NCI-H748 (cell line): ENCODE measurements at regions not wholly inside any gene's neighbourhood (a gene's known extent, or its start where the extent isn't known, plus 50 kb on each side); places are given as distances from the start of the nearest gene placed in this dataset.
A peak's percentile ranks its signal among the peaks of the same experiment; 100 is the strongest.
"Not testable (repeated sequence)": the region's sequence is repeated elsewhere in the genome, so short reads cannot be mapped to it uniquely, and the experiment has no call there.

ENCODE experiments used
- DNase-seq: peaks from one replicate; lab custom pipeline; 2025; ENCODE audit not compliant: unreplicated experiment; lab: John Stamatoyannopoulos, UW

DNA sequence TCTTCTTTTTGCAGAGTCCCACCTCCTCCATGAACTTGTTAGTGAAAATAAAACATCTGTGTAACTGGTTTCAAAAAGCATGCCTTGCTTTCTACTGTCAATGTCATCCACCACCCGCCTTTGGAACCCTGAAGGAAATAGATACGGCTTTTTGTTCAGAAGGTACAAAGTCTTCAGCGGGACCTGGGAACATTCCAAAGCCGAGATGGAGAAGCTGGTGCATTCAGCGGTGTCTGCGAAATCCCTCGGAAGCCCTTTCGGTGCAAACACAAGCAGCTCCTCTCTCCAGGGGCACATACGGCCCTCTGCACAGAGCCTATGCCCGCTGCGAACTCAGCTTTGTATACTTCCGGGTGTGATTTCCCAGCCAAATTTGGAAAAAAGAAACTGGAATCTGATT is 555.8 kb upstream of the SALL3 start:
- no peak for DNase-seq

DNA sequence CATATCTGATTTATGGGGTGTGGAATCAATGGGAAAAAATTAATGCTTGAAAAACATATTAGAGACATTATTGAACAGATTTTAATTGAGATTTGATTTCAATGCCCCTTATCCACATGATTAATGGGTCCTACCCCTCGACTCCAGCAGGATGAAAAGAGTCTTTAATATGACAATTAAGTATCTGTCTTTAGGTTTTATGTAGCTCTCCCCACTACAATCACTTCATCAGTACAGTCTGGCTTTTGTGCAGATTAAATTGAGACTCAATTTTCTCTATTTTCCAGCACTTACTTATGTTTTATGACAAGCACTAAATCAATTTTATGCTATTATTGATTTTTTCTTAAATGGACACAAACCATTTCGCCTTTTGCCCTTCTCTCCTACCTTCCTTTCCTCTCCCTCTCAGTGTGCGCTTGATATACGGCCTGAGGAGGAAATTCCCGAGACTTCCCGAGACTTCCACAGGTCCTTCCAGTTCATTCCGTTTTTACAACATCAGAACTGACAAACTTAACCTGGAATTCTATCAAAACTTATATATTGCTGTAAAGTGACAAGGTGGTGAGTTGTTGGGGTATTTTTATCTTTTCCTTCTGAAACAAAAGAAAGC is 555.1 kb upstream of the SALL3 start:
- no peak for DNase-seq

DNA sequence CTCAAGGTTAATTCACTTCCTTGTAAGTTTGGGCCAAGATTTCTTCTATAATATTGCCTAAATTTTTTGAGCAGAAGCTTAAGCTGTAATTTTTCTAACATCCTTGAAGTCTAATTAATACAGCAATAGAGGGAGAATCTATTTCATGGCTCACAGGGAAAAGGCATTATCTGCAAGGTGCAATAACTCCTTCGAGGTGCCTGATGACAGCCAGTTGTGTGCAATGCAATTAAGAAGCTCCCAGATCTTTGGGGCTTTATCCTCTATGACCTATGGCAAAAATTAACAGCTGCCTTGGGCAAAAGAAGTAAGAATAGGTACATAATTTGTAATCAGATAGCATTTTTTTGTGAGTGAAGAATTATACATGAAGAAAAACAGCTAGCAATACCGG is 554.6 kb upstream of the SALL3 start:
- no peak for DNase-seq

DNA sequence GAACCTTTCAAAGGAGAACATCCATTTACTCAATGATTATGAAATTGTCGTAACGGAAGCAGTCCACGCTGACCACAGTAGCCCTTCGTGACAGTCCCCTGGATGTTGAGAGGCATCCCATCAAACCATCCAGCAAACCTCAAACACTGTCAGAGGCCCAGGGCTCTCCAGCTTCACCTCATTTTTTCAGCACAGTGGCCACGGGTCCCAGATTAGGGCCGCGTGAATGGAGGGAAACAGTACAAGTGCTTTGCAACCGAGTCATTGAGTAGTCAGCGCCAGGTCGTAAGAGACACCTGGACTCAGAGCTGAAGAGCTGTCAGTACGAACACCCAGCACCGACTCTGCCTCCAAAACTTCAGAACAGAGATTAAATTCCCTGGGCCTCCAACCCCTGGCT is 552.5 kb upstream of the SALL3 start:
- no peak for DNase-seq

DNA sequence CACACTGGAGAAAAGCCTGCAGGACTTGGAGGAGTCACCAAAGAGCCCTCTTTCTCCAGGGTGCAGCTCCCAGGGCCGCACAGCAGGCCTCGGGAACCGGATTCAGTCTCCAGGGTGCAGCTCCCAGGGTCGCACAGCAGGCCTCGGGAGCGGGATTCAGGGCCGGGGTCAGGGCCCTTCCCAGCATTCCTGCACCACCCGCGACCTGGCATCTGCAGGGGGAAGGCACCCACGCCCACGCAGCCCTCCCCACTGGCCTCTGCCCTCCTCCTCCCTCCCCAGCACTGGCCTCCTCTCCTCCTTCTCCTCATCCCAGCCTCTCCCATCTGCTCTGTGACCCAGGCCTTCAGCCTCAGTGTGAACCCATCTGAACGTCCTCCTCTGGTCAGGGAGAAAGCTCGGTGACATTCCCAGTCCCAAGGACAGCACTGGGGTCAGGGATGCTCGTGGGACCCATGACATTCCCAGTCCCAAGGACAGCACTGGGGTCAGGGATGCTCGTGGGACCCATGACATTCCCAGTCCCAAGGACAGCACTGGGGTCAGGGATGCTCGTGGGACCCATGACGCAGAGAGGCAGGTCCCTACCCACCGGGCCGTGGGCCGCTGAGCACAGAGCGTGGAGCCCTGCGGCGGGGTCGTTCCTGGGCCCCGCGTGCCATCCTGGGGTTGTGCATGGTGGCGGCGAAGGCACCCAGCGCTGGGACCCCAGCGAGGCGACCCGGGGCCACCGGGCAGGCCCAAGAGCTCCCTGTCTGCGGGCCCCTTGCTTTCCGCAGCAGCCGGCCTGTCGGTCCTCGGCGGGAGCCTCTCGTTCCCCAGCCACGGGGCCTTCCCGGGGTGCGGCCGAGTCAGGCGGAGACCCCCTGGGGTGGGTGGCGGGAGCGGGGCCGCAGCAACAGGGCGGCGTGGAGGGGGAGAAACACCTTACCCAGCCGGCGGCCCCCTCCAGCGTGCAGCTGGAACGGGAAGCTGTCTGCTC is 550.2 kb upstream of the SALL3 start:
- DNase-seq, result no peak

DNA sequence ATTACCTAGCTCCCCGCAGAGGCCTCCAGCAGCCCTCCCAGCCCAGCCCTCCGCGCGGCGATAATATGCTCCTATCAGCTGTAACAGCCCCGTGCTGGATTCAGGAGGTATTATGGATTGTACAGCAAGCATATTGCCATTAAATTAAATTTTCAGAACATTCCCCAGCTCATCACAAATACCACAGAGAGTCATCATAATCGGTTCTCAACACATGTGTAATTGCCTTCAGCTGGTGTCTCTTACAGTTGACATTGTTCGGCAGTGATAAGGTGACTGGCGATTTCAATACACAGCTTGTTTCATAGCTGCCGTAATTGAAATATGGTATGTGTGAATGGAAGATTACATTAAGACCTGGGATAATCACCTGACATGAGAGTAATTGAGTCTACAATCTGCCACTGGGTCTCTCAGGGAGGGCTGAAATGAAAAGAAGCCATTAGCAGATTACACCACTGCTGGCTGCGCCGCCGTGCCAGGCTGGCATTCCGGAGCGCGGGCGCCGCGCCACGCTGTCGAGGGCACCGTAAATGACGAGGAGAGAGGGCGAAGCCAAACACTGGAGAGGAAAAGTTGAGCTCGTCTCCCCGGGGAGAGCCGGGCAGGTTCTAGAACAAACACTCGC is 549.4 kb upstream of the SALL3 start:
- DNase-seq, result peak; percentile 94

DNA sequence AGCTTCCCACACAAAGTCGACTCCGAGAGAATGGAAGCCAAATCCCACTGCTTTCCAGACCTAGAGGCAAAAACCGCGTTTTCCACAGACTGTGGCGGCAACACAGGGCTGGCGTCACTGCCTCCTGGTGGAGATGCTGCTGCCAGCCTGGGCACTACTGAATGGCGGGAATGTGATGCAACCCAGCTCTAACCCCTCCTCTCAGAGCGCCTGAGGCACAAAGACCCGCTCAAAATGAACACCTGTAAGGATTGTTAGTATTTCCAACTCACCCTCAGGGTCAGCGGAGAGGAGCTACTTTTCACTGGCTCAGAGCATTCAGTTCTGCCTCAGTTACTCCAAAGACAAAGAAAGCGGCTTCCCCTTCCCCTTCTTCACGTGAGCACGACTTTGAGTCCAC is 548.0 kb upstream of the SALL3 start:
- peak; percentile 98 for DNase-seq

DNA sequence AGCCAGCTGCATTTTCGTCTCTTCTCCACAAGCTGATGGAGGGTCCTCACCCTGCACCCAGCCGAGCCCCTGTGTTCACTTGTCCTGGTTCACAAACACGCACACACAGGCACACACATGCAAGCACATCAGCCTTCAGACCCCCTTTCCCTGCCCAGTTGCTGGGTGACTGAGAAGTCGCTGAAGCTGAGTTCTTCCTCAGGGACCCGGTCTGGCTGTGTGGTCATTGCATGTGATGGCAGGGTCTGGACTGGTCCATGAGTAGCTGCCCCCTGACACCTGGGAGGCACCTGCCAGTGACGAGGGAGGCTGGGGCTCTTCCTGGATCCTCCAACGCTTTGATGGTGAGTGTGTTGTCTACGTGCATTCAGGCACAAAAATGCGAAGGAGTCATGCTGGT is 546.1 kb upstream of the SALL3 start:
- DNase-seq, result peak; percentile 63

DNA sequence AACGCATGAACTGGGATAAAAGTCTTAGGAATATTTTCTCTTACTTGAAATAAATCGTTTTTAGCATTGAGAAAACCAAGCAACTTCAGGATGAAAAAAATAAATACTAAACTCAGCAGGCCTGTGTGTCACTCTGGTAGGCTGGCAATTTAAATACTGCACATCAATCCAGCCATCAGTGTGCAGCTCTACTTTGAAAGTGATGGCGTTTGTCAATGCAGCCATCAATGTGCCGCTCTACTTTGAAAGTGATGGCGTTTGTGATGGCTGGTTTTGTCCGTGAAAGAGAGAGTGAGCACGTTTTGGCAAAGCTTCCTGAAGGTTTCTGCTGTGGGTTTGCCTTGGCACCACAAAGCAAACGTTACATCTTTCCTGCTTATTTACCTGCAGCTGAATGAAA is 543.5 kb upstream of the SALL3 start:
- no peak for DNase-seq

DNA sequence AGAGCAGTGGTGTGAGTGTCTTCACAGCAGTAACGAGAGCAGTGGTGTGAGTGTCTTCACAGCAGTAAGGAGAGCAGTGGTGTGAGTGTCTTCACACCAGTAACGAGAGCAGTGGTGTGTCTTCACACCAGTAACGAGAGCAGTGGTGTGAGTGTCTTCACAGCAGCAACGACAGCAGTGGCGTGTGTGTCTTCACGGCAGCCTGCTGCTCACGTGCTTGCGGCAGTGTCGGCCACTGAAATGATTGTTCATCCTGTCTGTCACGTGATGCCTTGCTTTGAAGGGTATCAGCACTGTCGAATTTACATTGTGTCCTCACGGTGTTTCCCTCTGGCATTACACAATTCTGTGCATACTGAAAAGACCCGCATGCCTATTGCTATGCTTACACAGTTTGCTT is 541.4 kb upstream of the SALL3 start:
- DNase-seq, result not testable (repeated sequence)

DNA sequence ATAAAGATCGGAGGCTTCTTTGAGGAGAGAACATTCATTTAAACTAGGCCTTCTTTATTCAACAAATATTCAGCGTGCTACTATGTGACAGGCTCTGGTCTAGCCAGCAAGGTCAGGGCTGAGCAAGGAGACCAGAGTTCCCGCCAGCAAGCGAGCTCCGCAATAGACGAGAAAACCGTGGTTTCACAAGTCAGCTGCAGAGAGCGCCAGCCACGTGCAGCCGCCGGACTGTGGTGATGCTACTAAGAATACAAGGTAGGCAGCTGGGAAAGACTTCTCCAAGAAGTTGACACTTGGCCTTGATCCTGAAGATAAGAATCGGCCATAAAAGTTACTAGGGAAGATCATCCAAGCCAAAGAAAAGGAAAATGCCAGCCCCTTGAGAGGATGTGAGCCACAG is 533.7 kb upstream of the SALL3 start:
- DNase-seq, result no peak

DNA sequence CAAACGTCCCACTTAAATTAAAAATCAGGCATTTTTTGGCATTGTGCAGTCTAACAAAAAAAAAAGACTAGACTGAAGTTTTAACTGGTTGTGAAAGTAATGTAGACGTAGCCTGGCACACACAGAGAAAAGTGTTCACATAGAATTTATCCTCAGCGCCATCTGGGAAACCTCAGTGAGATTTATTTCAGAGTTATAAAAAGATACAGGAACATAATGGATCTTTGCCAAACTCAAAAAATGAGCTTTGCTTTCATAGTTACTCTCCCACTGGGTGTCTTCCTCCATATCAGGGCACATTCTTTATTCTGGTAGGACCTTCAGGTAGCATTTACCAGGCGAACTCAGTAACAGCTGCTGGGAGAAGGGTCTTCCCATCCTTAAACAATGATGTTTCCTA is 532.4 kb upstream of the SALL3 start:
- no peak for DNase-seq

DNA sequence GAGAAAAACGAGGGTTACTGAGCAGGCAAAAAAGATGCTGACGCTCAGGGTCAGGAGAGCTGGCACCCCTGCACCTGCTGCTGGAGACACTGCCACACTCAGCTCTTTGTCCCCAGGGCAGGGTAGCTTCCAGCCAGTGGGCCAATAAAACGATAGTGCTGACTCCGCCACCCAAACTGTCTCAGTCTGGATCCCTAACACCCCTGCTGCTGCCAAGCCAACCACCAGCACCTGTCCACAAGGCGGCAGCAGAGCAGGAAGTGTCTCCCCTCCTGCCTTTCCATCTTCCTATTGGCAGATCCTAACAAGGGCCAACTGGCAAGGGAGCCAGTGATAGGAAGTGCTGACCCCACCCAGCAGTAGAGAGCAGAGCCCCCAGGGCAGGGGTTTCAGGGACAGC is 531.5 kb upstream of the SALL3 start:
- peak; percentile 78 for DNase-seq

DNA sequence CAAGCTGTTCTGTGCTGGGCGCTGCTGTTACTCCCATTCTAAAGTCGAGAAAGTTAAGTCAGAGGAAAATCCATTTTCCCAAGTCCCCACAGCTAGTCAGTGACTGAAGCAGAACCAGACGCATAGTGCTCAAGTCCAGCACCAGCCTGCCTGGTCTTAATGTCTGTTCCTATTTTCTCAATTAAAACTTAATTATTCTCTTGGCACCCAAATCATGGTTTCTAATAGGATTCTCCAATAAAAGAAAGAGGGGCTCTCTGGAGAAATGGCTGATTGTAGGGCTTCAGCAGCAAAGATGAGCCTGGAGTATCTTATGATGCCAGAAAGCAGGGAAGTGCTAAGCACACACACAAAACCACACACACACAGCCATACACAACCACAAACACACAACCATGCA is 531.0 kb upstream of the SALL3 start:
- no peak for DNase-seq

DNA sequence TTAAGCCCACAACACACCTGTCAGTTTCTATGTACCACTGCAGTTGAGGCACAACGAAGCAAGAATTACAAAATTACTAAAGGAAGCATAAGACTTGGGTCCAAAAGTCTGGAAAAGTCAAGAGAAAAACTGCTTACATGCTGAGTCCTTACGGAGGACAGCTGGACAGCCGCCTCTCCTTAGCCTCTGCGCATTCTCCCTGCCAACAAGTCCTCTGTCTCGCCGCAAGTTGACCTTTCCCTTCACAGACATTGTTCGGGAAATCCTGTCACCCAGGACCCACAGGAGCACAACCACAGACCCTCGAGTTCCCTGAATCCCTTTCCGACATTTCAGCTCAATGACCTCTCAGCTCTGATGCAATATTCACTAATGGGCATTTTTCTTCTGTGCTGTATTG is 525.4 kb upstream of the SALL3 start:
- no peak for DNase-seq

DNA sequence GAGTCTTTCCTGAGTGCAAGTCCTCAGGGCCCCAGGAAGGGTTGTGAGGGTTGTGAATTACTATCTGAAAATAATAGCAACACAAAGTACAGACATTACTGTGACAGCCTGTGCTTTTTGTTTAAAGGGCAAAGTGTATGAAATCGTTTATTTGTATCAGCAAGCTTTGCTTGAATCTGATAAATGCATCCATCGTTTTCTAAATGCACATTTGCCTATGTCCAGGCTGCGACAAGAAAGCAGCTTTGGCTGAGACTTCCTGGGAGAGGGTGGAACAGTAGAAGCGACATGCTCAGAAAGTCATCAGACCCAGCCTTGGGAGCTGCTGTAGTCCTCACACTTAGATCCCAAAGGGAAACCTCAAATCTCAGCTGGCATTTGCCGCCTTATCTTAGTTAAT is 524.2 kb upstream of the SALL3 start:
- DNase-seq, result no peak

DNA sequence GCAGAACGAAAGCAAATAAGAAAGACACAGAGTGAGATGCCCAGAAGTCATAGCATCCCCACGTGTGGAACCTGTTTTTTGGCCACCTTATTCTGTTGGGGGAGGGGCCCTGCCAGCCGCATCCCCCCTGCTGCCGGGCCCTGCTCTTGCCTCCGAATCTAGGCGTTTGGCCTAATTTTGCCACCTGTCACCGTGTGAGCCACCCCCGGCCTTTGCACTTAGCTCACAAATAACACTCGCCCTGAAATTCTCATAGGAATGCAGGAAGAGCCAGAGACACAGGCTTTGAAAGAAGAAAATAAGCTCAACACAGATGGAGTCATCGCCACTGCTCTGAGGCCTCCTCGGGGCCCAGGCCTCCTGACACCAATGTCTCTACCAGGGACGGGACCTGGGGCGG is 522.6 kb upstream of the SALL3 start:
- DNase-seq, result no peak

DNA sequence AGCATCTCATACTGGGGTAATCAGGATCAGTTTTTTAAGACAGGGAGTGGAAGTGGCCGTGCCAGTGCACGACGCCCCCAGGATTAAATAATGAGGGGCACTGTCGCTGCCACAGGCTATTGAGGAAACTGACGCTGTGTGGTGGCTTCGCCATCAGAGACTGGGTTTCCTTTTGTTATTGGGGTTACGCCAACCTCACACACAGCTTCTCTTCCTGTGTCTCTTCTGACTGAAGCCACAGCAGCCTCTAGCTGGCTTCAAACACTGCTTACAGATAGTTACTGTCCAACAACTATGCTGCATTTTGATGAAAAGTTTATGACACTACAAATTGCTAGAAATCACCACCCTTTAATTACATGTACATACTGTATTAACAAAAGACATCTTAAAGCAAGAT is 521.9 kb upstream of the SALL3 start:
- no peak for DNase-seq

DNA sequence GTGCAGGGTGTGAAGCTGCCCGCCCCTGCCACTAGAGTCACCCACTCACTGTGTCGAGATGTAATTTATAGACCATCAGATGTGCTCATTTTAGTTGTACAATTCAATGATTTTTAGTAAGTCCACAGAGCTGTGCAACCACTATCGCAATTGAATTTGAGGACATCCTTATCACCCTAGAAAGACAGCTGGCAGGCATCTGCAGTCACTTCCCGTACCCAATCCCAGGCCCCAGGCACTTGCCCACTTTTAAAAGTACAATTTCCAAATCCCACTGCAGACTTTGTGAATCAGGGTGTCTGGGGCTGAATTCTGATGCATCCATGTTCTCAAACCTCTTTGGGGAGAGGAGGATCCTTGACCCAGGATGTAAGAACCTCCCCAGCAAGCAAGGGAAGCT is 521.3 kb upstream of the SALL3 start:
- DNase-seq, result no peak

DNA sequence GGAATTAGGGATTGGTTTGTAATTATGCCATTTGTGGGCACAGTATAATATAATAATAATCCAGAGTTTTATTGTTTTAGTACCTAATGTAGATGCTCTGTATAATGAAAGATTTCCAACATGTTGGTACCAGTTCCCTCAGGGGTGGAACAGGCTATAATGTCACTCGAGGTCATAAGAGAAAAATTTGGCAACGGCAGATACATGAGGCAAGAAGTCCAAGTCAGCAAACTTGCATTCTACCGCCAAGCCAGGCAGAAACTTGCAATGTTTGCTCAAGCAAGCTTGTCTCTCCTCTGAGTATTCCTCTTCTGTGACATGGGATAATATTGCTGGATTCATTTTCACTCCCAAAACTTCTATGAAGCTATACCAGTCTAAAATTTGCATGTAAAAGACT is 520.0 kb upstream of the SALL3 start:
- DNase-seq, result no peak

DNA sequence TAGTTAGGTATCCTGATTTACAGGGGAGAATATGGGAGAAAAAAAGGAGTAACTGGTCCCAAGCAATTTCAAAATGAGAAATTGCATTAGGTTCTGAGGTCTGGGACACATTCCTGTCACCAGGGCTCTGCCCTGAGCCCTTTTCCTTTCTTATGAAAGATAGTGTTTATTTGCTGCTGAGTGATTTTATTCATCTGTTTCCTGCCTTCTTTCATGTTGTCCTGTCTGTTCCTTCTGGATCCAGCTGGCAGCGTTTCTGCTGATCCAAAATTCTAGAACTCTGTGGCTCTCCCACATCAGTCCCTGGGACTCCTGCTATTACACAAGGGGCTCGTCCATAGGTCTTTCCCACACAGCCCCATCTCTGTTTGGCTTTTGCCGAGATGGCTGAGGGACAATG is 519.1 kb upstream of the SALL3 start:
- DNase-seq, result no peak

DNA sequence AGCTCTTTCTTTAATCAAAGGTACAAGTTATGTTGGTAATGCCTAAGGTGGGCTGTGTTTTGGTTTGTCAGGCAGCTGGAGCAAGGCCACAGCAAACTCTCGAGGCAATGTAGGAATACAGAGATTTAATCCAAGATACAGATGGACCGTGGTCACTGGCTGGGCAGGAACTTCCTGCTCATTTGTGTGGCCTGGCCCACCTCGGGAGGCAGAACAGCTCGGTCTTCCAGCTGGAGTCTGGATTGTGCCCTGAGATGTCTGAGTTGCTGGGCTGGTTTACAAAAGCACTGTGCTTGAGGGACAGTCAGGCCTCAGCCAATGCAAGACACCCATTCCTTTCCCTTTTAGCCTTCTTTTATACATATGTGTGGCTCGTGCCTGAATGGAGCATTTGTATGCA is 506.1 kb upstream of the SALL3 start:
- DNase-seq, result no peak
